Activated B cell treated with CpG ODN at 0.5 μM for 24 hours (primary cell): ENCODE measurements at regions not wholly inside any gene's neighbourhood (a gene's known extent, or its start where the extent isn't known, plus 50 kb on each side); places are given as distances from the start of the nearest gene placed in this dataset.

Experiments used
- ATAC-seq: fragments of 200-7000 bp; cut with Tn5 transposase; one replicate; pipeline ENCODE4 v1.10.0; 2021; ENCODE audit warnings: low read depth, mild to moderate bottlenecking, moderate library complexity
- CTCF ChIA-PET: fragments of 350-600 bp; sonication (Branson Sonifier 250); formaldehyde crosslinking; loops from one replicate; lab custom pipeline; 2021; ENCODE audit warnings: antibody characterized with exemption; lab: Charles Lee
- POLR2A ChIA-PET: fragments of 350-600 bp; sonication (Branson Sonifier 250); formaldehyde crosslinking; loops from one replicate; lab custom pipeline; 2021; ENCODE audit warnings: antibody characterized with exemption; lab: Charles Lee
- DNase-seq: peaks from one replicate; pipeline ENCODE4 v3.0.0; 2022
- H3K27ac Mint-ChIP-seq: one replicate; pipeline ENCODE4 v1.8.0; 2020; ENCODE audit warnings: mixed read lengths
- H3K27me3 Mint-ChIP-seq: one replicate; pipeline ENCODE4 v1.8.0; 2021; ENCODE audit warnings: mixed read lengths
- H3K36me3 Mint-ChIP-seq: one replicate; pipeline ENCODE4 v1.8.0; 2021; ENCODE audit warnings: low read depth, mixed read lengths
- H3K4me1 Mint-ChIP-seq: one replicate; pipeline ENCODE4 v1.8.0; 2021; ENCODE audit warnings: mixed read lengths
- H3K4me3 Mint-ChIP-seq: one replicate; pipeline ENCODE4 v1.8.0; 2020; ENCODE audit warnings: mild to moderate bottlenecking, mixed read lengths
- H3K9me3 Mint-ChIP-seq: one replicate; pipeline ENCODE4 v1.8.0; 2020; ENCODE audit warnings: mixed read lengths
- intact Hi-C: fragments of 100-400 bp; cut with micrococcal nuclease; formaldehyde crosslinking; loops from one replicate; pipeline ENCODE4 v1.15.1; 2024
- TF ChIP-seq, protein P1 (sequence below): fragments of 200-600 bp; IDR thresholded peaks from one replicate; pipeline ENCODE4 v1.8.0; 2022; ENCODE audit warnings: antibody characterized with exemption, mild to moderate bottlenecking

DNA sequence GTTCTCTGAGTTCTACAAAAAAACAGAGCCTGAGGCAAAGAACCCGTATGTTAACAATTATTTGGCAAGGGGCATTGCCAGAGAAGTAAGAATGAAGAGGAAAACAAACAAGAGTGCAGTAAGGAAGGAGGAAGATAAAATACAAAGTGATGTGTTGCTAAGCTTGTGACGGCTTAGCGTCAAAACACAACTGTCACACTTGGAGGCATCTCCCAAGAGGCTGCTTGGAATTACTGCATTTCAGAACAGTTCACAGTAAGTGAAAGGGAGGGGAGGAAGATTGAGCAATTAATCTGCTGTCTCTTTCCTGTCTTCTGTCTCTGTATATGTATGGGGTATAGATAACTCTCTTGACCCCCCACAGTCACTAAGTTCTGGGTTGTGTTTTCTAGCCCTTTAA, 1017.0 kb upstream of the TMPRSS15 start:
- no peaks in the 10 kb centered on the region for H3K36me3 Mint-ChIP-seq
- peaks cover 12% of the 10 kb centered on the region for H3K9me3 Mint-ChIP-seq
- intact Hi-C loops, result no loop called here
- ChIA-PET POLR2A (no interaction called here), CTCF (no interaction called here)
- TF ChIP-seq, protein P1, sequence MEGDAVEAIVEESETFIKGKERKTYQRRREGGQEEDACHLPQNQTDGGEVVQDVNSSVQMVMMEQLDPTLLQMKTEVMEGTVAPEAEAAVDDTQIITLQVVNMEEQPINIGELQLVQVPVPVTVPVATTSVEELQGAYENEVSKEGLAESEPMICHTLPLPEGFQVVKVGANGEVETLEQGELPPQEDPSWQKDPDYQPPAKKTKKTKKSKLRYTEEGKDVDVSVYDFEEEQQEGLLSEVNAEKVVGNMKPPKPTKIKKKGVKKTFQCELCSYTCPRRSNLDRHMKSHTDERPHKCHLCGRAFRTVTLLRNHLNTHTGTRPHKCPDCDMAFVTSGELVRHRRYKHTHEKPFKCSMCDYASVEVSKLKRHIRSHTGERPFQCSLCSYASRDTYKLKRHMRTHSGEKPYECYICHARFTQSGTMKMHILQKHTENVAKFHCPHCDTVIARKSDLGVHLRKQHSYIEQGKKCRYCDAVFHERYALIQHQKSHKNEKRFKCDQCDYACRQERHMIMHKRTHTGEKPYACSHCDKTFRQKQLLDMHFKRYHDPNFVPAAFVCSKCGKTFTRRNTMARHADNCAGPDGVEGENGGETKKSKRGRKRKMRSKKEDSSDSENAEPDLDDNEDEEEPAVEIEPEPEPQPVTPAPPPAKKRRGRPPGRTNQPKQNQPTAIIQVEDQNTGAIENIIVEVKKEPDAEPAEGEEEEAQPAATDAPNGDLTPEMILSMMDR, result no peak
- DNase-seq, result no peak
- no peak overlapping the region for H3K27ac Mint-ChIP-seq
- H3K4me3 Mint-ChIP-seq, result no peak overlapping the region
- ATAC-seq, result no peak
- no peaks in the 10 kb centered on the region for H3K27me3 Mint-ChIP-seq
- H3K4me1 Mint-ChIP-seq, result no peaks in the 10 kb centered on the region

DNA sequence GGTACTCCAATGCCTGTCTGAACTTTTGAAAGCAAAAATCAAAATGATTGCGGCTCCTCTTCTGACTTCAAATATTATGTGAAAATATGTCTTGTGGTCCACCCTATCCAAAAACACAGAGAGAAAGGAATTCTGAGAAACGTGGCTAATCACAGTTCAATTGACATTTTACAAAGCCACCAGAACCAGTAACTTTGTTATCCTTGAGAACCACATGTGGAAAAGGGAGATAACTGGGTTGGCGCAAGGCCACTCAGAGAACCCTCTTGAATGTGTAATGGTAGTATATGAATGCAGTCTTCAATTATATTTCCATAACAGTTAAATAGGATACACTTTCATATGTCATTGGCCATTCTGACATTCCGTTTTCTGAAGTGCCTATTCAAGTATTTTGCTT, 1030.0 kb upstream of the TMPRSS15 start:
- Mint-ChIP-seq H3K27ac (no peak overlapping the region), H3K9me3 (peaks cover 6% of the 10 kb centered on the region), H3K36me3 (no peaks in the 10 kb centered on the region), H3K4me1 (no peaks in the 10 kb centered on the region), H3K27me3 (no peaks in the 10 kb centered on the region), H3K4me3 (no peak overlapping the region)
- POLR2A ChIA-PET, result no interaction called here
- no peak for DNase-seq
- ATAC-seq, result no peak
- CTCF ChIA-PET, result no interaction called here
- intact Hi-C loops, result no loop called here
- TF ChIP-seq, protein P1, result no peak

GRCh38 chr21:19440792-19441655, 1037.4 kb upstream of the TMPRSS15 start:
- TF ChIP-seq, protein P1, result no peak
- Mint-ChIP-seq H3K27me3 (no peaks in the 10 kb centered on the region), H3K4me3 (no peak overlapping the region), H3K9me3 (no peaks in the 10 kb centered on the region), H3K4me1 (peaks cover 4% of the 10 kb centered on the region), H3K36me3 (no peaks in the 10 kb centered on the region), H3K27ac (no peak overlapping the region)
- ChIA-PET CTCF (no interaction called here), POLR2A (no interaction called here)
- intact Hi-C loops, result no loop called here
- no peak for ATAC-seq
- no peak for DNase-seq

DNA sequence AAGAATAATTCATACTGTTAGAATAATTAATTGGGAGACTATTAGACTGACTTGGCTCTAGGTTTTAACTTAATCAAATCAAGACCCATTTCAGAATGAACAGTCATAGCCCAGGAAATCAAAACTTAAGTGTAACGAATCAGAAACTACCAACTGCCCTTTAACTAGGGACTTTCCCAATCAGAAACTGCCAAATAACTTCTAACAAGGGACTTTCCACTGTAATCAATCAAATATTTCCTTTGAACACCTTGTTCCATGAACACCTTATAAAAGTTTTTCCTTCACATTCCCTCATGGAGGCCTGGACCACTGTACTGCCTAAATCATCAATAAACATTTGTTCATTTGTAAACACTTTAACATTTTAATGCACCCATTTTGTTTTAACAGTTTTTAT, 1054.7 kb upstream of the TMPRSS15 start:
- Mint-ChIP-seq H3K36me3 (no peaks in the 10 kb centered on the region), H3K27me3 (no peaks in the 10 kb centered on the region), H3K4me3 (no peak overlapping the region), H3K27ac (no peak overlapping the region), H3K4me1 (no peaks in the 10 kb centered on the region), H3K9me3 (peaks cover 4% of the 10 kb centered on the region)
- no peak for ATAC-seq
- ChIA-PET POLR2A (no interaction called here), CTCF (no interaction called here)
- TF ChIP-seq, protein P1, result no peak
- intact Hi-C loops, result no loop called here
- no peak for DNase-seq

- no peak overlapping the region for H3K4me3 Mint-ChIP-seq
- ATAC-seq, result no peak
- ChIA-PET POLR2A (no interaction called here), CTCF (no interaction called here)
- no peaks in the 10 kb centered on the region for H3K36me3 Mint-ChIP-seq
- H3K4me1 Mint-ChIP-seq, result no peaks in the 10 kb centered on the region
- TF ChIP-seq, protein P1, result no peak
- no peak for DNase-seq
- intact Hi-C loops, result no loop called here
- H3K27me3 Mint-ChIP-seq, result no peaks in the 10 kb centered on the region
- no peak overlapping the region for H3K27ac Mint-ChIP-seq
- H3K9me3 Mint-ChIP-seq, result peaks cover 4% of the 10 kb centered on the region
Observed at GRCh38 chr21:19461481-19462205, 1058.1 kb upstream of the TMPRSS15 start.
